Common myeloid progenitor, CD34-positive (primary cell): ENCODE measurements at regions not wholly inside any gene's neighbourhood (a gene's known extent, or its start where the extent isn't known, plus 50 kb on each side); places are given as distances from the start of the nearest gene placed in this dataset.

ENCODE experiments used
- CTCF ChIA-PET: fragments of 350-600 bp; sonication (Branson Sonifier 250); formaldehyde crosslinking; loops from one replicate; lab custom pipeline; 2021; ENCODE audit warnings: antibody characterized with exemption; lab: Charles Lee
- POLR2A ChIA-PET: fragments of 350-600 bp; sonication (Branson Sonifier 250); formaldehyde crosslinking; loops from one replicate; lab custom pipeline; 2021; ENCODE audit warnings: antibody characterized with exemption; lab: Charles Lee
- DNase-seq, 3 donors: peaks; one replicate each; pipeline versions ENCODE4 v3.0.0 to v3.0.0-alpha.2; 2013
- H3K27ac ChIP-seq, 2 experiments: 1 replicate in 1 of 2; 2 replicates in 1 of 2; pipeline ENCODE4 v1.7.0; 2013; ENCODE audit warnings: inconsistent platforms in 2 of 2, low read length in 2 of 2, mild to moderate bottlenecking in 2 of 2, low read depth in 1 of 2, moderate library complexity in 1 of 2; ENCODE audit not compliant: severe bottlenecking in 2 of 2, insufficient read depth in 1 of 2, poor library complexity in 1 of 2
- H3K27me3 ChIP-seq, 5 experiments: replicated peaks in 2 of 5; 1 replicate in 3 of 5; 2 replicates in 2 of 5; pipeline versions ENCODE4 v1.6.1 to v1.7.0; 2013; ENCODE audit warnings: low read length in 4 of 5, mild to moderate bottlenecking in 2 of 5, moderate library complexity in 2 of 5, inconsistent platforms in 1 of 5; ENCODE audit not compliant: insufficient read depth in 5 of 5, control insufficient read depth in 4 of 5
- H3K36me3 ChIP-seq, 4 experiments: 1 replicate in 2 of 4; 2 replicates in 2 of 4; pipeline versions ENCODE4 v1.6.1 to v1.7.0; 2013; ENCODE audit warnings: low read length in 3 of 4, control low read depth in 1 of 4, mild to moderate bottlenecking in 1 of 4; ENCODE audit not compliant: control insufficient read depth in 4 of 4, insufficient read depth in 4 of 4
- H3K4me1 ChIP-seq, 4 experiments: 1 replicate in 3 of 4; 2 replicates in 1 of 4; pipeline versions ENCODE4 v1.6.1 to v1.7.1; 2013; ENCODE audit warnings: low read length in 3 of 4, mild to moderate bottlenecking in 3 of 4, control low read depth in 1 of 4, inconsistent platforms in 1 of 4, moderate library complexity in 1 of 4; ENCODE audit not compliant: control insufficient read depth in 4 of 4, insufficient read depth in 4 of 4; ENCODE audit errors: control extremely low read depth in 1 of 4
- H3K4me3 ChIP-seq, 7 experiments: 1 replicate in 4 of 7; 2 replicates in 3 of 7; pipeline versions ENCODE4 v1.5.1 to v1.7.0; 2013; ENCODE audit warnings: mild to moderate bottlenecking in 7 of 7, low read length in 6 of 7, moderate library complexity in 6 of 7, inconsistent platforms in 2 of 7, low read depth in 2 of 7, control low read depth in 1 of 7; ENCODE audit not compliant: insufficient read depth in 4 of 7, control insufficient read depth in 1 of 7; ENCODE audit errors: extremely low read depth in 1 of 7
- H3K9me3 ChIP-seq, 5 experiments: 1 replicate in 4 of 5; 2 replicates in 1 of 5; pipeline versions ENCODE4 v1.6.1 to v1.7.1; 2013; ENCODE audit warnings: low read length in 4 of 5, mild to moderate bottlenecking in 2 of 5, inconsistent platforms in 1 of 5, low read depth in 1 of 5, moderate library complexity in 1 of 5; ENCODE audit not compliant: control insufficient read depth in 4 of 5, insufficient read depth in 2 of 5; ENCODE audit errors: control extremely low read depth in 1 of 5
- WGBS: methylation state at CpG from one replicate; pipeline ENCODE4 v1.1.5; 2013; ENCODE audit not compliant: insufficient coverage; 5-methylcytosine and 5-hydroxymethylcytosine counted together

GRCh38 chr7:138226745-138227279 lies 150.6 kb downstream of the AKR1D1 start:
- H3K36me3 ChIP-seq: no peaks in the 10 kb centered on the region
- POLR2A ChIA-PET: no interaction called here
- no peak overlapping the region for H3K4me3 ChIP-seq
- 93% methylated on average over 2 of the region's 4 CpGs for WGBS
- CTCF ChIA-PET: interaction anchor here (1.0 kb wide), 1 partner anchor 9 kb away, joined by 3 read pairs; no protein-coding TSS in a partner anchor
- peak overlapping the region in 1 of 2 experiments; percentile 58 for H3K27ac ChIP-seq
- H3K9me3 ChIP-seq: peaks cover 0 to 7% (median 0%) of the 10 kb centered on the region in 5 experiments
- no peaks in the 10 kb centered on the region for H3K27me3 ChIP-seq
- peaks cover 0 to 23% (median 11%) of the 10 kb centered on the region in 4 experiments for H3K4me1 ChIP-seq
- DNase-seq: peak in 2 of 3 donors; percentile 8 to 31

GRCh38 chr7:138228119-138228518 lies 151.9 kb downstream of the AKR1D1 start:
- DNase-seq: no peak
- peaks cover 0 to 23% (median 11%) of the 10 kb centered on the region in 4 experiments for H3K4me1 ChIP-seq
- 92% methylated on average over 5 of the region's 7 CpGs for WGBS
- H3K36me3 ChIP-seq: no peaks in the 10 kb centered on the region
- POLR2A ChIA-PET: no interaction called here
- CTCF ChIA-PET: interaction anchor here (1.3 kb wide), 1 partner anchor 9 kb away, joined by 3 read pairs; no protein-coding TSS in a partner anchor
- H3K9me3 ChIP-seq: peaks cover 0 to 11% (median 4%) of the 10 kb centered on the region in 5 experiments
- no peak overlapping the region for H3K27ac ChIP-seq
- no peaks in the 10 kb centered on the region for H3K27me3 ChIP-seq
- H3K4me3 ChIP-seq: no peak overlapping the region

- 80% methylated on average over 1 of the region's 4 CpGs for WGBS
- POLR2A ChIA-PET: no interaction called here
- DNase-seq: no peak
- CTCF ChIA-PET: no interaction called here
- H3K4me3 ChIP-seq: no peak overlapping the region
- no peak overlapping the region for H3K27ac ChIP-seq
- H3K36me3 ChIP-seq: no peaks in the 10 kb centered on the region
- H3K4me1 ChIP-seq: peaks cover 0 to 23% (median 11%) of the 10 kb centered on the region in 4 experiments
- H3K27me3 ChIP-seq: no peaks in the 10 kb centered on the region
- peaks cover 0 to 15% (median 4%) of the 10 kb centered on the region in 5 experiments for H3K9me3 ChIP-seq
These were observed 152.5 kb downstream of the AKR1D1 start for GRCh38 chr7:138228769-138229168.

DNA sequence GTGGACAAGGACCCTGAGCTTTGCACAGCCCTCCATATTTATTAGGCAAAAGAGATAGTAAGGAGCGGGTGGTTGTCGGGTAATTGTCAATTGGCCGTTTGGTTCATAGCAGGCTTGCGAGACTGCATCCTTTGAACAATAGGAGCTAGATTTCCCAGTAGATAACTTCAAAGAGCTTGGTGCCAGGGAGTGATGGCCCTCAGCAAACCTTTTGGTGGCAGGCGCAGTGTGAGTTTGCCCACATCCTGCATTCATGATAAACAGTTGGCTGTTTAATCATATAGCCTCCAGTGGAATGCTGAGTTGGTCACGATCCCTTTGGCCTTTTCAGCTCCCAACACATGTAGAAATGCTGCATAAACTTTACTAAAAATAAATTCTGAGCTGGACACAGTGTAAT lies 156.9 kb downstream of the AKR1D1 start:
- Histone ChIP-seq H3K9me3 (peaks cover 0 to 17% (median 5%) of the 10 kb centered on the region in 5 experiments), H3K27me3 (no peaks in the 10 kb centered on the region), H3K36me3 (no peaks in the 10 kb centered on the region), H3K4me1 (no peaks in the 10 kb centered on the region), H3K4me3 (no peak overlapping the region), H3K27ac (no peak overlapping the region)
- 98% methylated on average over 5 of the region's 6 CpGs for WGBS
- DNase-seq: no peak
- CTCF ChIA-PET: no interaction called here
- POLR2A ChIA-PET: no interaction called here

- Histone ChIP-seq H3K36me3 (no peaks in the 10 kb centered on the region), H3K27ac (no peak overlapping the region), H3K27me3 (no peaks in the 10 kb centered on the region), H3K9me3 (peaks cover 2 to 27% (median 8%) of the 10 kb centered on the region in 5 experiments), H3K4me3 (no peak overlapping the region), H3K4me1 (no peaks in the 10 kb centered on the region)
- CTCF ChIA-PET: interaction anchor here (0.6 to 1.5 kb wide), 3 partner anchors 15 to 45 kb away, joined by 3 read pairs; no protein-coding TSS in a partner anchor
- POLR2A ChIA-PET: no interaction called here
- DNase-seq: no peak
- WGBS: 88% methylated on average over 3 of the region's 3 CpGs
These were observed 158.9 kb downstream of the AKR1D1 start for GRCh38 chr7:138235207-138235606.

DNA sequence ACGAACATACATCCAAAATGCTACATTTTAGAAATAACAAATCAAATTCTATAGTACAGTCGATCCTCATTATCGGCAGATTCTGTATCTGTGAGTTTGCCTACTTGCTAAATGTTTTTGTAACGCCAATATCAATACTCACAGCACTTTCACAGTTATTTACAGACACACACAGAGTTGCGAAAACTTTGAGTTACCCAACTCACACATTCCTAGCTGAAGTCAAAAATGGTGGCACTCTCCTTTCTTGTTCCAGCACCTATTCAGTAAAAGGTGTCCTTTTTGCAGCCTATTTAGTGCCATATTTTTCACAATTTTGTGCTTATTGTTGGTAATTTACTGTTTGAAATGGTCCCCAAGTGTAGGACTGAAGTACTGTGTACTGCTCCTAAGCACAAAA lies 161.7 kb downstream of the AKR1D1 start:
- CTCF ChIA-PET: interaction anchor here (1.2 kb wide), 1 partner anchor 10 kb away, joined by 3 read pairs; no protein-coding TSS in a partner anchor
- Histone ChIP-seq H3K9me3 (peaks cover 2 to 20% (median 7%) of the 10 kb centered on the region in 5 experiments), H3K4me3 (no peak overlapping the region), H3K36me3 (no peaks in the 10 kb centered on the region), H3K27ac (no peak overlapping the region), H3K4me1 (no peaks in the 10 kb centered on the region), H3K27me3 (no peaks in the 10 kb centered on the region)
- WGBS: 96% methylated on average over 4 of the region's 5 CpGs
- DNase-seq: no peak
- POLR2A ChIA-PET: no interaction called here
